ENCODE measurements at regions not wholly inside any gene's neighbourhood (a gene's known extent, or its start where the extent isn't known, plus 50 kb on each side); places are given as distances from the start of the nearest gene placed in this dataset.

- no peak for TF ChIP-seq PATZ1 (CRISPR knock-in tag; IDR thresholded peaks at IDR 0.05; ENCODE audit: borderline replicate concordance)
- no peak for TF ChIP-seq TSHZ2 (CRISPR knock-in tag; IDR thresholded peaks at IDR 0.05)
- no peak for TF ChIP-seq SNAI2 (CRISPR knock-in tag; IDR thresholded peaks at IDR 0.05)
- TF ChIP-seq RARB (CRISPR knock-in tag; IDR thresholded peaks at IDR 0.05) = no peak
- no peak for TF ChIP-seq ZFP3 (CRISPR knock-in tag; IDR thresholded peaks at IDR 0.05)
- TF ChIP-seq CREB5 (CRISPR knock-in tag; IDR thresholded peaks at IDR 0.05; ENCODE audit: low read depth) = no peak
- no peak for TF ChIP-seq OSR1 (CRISPR knock-in tag; IDR thresholded peaks at IDR 0.05)
- no peak for TF ChIP-seq ZNF565 (CRISPR knock-in tag; conservative IDR thresholded peaks at IDR 0.05; ENCODE audit: low read depth)
- TF ChIP-seq ZC3H10 (CRISPR knock-in tag; IDR thresholded peaks at IDR 0.05) = no peak
These were observed 402.3 kb downstream of the BRD1 start for GRCh38 chr22:49425356-49425755.

Measured in SK-N-SH treated with all-trans-retinoic acid at 6 μM for 48 hours (cell line).